Panc1 (cell line): ENCODE measurements at regions not wholly inside any gene's neighbourhood (a gene's known extent, or its start where the extent isn't known, plus 50 kb on each side); places are given as distances from the start of the nearest gene placed in this dataset.

Experiments
- POLR2AphosphoS5 ChIP-seq: IDR thresholded peaks from 2 replicates; pipeline ENCODE4 v1.6.1; 2012; ENCODE audit warnings: mild to moderate bottlenecking, low read depth, low read length, moderate library complexity
- SIN3A ChIP-seq: IDR thresholded peaks from 2 replicates; pipeline ENCODE4 v1.6.1; 2012; ENCODE audit warnings: low read depth, mild to moderate bottlenecking, low read length, moderate library complexity, borderline replicate concordance; ENCODE audit not compliant: insufficient read depth
- TF ChIP-seq, protein P1 (sequence below): fragments of 450-650 bp; IDR thresholded peaks from 2 replicates; pipeline ENCODE4 v1.5.1; 2017; ENCODE audit warnings: mild to moderate bottlenecking
- TF ChIP-seq, protein P2 (sequence below), 2 experiments: IDR thresholded peaks; 2 replicates each; pipeline ENCODE4 v1.6.1; 2011 to 2012; ENCODE audit warnings: low read depth in 2 of 2, control low read depth in 1 of 2, low read length in 1 of 2, mild to moderate bottlenecking in 1 of 2, moderate library complexity in 1 of 2; ENCODE audit not compliant: insufficient read depth in 1 of 2

DNA sequence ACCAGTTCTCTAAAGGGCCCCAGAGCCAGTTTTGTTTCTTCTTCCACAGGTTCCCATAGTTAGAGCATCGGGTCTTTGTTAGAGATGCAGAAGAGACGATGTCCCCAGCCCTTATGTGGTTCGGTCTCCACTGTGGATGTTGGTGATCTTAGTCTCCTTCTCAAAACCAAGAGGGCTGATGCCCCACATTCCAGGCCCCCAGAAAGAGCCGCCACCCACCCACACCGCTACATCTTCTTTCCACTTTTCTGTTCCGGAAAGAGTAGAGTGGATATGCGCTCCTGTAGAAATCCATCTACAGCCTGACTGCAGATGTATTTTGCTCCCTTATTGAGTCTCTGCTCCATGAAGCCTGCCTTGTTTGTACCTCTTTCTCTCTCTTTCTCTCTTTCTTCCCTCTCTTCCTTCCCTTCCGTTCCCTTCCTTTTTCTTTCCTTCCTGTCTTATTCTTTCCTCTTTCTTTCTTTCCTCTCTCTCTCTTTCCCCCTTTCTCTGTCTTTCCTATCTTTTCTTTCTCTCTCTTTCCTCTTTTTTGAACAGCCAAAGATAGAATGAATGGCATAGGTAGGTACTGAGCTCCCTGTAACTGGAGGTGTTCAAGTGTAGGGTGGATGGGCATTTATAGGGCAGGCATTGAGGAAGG, 224.3 kb downstream of the SEC14L1 start:
- TF ChIP-seq, protein P1, sequence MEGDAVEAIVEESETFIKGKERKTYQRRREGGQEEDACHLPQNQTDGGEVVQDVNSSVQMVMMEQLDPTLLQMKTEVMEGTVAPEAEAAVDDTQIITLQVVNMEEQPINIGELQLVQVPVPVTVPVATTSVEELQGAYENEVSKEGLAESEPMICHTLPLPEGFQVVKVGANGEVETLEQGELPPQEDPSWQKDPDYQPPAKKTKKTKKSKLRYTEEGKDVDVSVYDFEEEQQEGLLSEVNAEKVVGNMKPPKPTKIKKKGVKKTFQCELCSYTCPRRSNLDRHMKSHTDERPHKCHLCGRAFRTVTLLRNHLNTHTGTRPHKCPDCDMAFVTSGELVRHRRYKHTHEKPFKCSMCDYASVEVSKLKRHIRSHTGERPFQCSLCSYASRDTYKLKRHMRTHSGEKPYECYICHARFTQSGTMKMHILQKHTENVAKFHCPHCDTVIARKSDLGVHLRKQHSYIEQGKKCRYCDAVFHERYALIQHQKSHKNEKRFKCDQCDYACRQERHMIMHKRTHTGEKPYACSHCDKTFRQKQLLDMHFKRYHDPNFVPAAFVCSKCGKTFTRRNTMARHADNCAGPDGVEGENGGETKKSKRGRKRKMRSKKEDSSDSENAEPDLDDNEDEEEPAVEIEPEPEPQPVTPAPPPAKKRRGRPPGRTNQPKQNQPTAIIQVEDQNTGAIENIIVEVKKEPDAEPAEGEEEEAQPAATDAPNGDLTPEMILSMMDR = no peak
- TF ChIP-seq POLR2AphosphoS5 = no peak
- TF ChIP-seq, protein P2, sequence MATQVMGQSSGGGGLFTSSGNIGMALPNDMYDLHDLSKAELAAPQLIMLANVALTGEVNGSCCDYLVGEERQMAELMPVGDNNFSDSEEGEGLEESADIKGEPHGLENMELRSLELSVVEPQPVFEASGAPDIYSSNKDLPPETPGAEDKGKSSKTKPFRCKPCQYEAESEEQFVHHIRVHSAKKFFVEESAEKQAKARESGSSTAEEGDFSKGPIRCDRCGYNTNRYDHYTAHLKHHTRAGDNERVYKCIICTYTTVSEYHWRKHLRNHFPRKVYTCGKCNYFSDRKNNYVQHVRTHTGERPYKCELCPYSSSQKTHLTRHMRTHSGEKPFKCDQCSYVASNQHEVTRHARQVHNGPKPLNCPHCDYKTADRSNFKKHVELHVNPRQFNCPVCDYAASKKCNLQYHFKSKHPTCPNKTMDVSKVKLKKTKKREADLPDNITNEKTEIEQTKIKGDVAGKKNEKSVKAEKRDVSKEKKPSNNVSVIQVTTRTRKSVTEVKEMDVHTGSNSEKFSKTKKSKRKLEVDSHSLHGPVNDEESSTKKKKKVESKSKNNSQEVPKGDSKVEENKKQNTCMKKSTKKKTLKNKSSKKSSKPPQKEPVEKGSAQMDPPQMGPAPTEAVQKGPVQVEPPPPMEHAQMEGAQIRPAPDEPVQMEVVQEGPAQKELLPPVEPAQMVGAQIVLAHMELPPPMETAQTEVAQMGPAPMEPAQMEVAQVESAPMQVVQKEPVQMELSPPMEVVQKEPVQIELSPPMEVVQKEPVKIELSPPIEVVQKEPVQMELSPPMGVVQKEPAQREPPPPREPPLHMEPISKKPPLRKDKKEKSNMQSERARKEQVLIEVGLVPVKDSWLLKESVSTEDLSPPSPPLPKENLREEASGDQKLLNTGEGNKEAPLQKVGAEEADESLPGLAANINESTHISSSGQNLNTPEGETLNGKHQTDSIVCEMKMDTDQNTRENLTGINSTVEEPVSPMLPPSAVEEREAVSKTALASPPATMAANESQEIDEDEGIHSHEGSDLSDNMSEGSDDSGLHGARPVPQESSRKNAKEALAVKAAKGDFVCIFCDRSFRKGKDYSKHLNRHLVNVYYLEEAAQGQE (IDR thresholded peaks at IDR 0.05; ENCODE audit: insufficient read depth in 1 of 2, low read depth in 2 of 2, low read length in 1 of 2) = no peak
- no peak for TF ChIP-seq SIN3A
